ENCODE measurements at regions not wholly inside any gene's neighbourhood (a gene's known extent, or its start where the extent isn't known, plus 50 kb on each side); places are given as distances from the start of the nearest gene placed in this dataset.

DNA sequence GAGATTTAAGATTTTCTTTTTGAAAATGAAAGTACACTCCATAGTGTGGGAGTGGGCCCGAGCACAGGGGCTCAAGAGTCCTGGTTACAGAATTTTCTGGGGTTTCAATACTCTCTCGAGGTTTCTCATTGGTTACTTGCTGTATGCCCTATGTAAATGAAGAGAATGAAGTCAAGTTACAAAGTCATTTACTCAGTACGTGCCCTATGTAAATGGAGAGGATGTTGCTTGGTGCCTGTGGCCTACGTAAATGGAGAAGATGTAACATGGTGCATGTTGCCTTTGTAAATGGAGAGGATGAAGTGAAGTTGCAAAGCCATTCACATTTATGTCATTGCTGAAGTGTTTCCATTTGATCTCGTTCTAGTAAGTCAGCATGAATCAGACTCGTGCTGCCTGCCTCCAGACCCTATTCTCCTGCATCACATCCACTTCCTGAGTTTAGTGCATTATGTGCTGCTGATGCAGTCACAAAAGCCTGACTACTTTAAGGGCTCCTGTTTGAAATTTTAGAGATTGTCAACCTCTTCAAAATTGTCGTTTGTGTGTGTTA lies 302.0 kb downstream of the ZBBX start:
- TF ChIP-seq, protein P1, sequence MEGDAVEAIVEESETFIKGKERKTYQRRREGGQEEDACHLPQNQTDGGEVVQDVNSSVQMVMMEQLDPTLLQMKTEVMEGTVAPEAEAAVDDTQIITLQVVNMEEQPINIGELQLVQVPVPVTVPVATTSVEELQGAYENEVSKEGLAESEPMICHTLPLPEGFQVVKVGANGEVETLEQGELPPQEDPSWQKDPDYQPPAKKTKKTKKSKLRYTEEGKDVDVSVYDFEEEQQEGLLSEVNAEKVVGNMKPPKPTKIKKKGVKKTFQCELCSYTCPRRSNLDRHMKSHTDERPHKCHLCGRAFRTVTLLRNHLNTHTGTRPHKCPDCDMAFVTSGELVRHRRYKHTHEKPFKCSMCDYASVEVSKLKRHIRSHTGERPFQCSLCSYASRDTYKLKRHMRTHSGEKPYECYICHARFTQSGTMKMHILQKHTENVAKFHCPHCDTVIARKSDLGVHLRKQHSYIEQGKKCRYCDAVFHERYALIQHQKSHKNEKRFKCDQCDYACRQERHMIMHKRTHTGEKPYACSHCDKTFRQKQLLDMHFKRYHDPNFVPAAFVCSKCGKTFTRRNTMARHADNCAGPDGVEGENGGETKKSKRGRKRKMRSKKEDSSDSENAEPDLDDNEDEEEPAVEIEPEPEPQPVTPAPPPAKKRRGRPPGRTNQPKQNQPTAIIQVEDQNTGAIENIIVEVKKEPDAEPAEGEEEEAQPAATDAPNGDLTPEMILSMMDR (IDR thresholded peaks at IDR 0.05; ENCODE audit: low read depth, low read length, poor library complexity, severe bottlenecking): no peak
- TF ChIP-seq EZH2phosphoT487 (IDR thresholded peaks at IDR 0.05; ENCODE audit: borderline replicate concordance, low read length): no peak
